HepG2 (cell line): ENCODE measurements at regions not wholly inside any gene's neighbourhood (a gene's known extent, or its start where the extent isn't known, plus 50 kb on each side); places are given as distances from the start of the nearest gene placed in this dataset.

Experiments
- ATAC-seq: fragments of 200-7000 bp; cut with Tn5 transposase; 3 replicates; pipeline ENCODE4 v1.9.1; 2020; ENCODE audit warnings: mild to moderate bottlenecking, moderate library complexity
- BruUV-seq: library from RNA; stranded (reverse); fragments of 400-500 nt; replicated peaks from 2 replicates; lab custom pipeline; 2021; lab: Mats Ljungman, UMichigan
- CTCF ChIA-PET: fragments of 300-600 bp; formaldehyde crosslinking; extraction: SDS; loops from one replicate; lab custom pipeline; 2021; ENCODE audit warnings: low total read pairs, inconsistent platforms, low intra/inter-chr PET ratio; lab: Yijun Ruan, JAX
- POLR2A ChIA-PET: fragments of 350-600 bp; sonication (Branson Sonifier 250); formaldehyde crosslinking; loops from one replicate; lab custom pipeline; 2020; ENCODE audit warnings: antibody characterized with exemption, inconsistent platforms; lab: Yijun Ruan, JAX
- DNase-seq: peaks from one replicate; pipeline ENCODE4 v3.0.0-alpha.2; 2015; ENCODE audit warnings: low spot score
- FAIRE-seq: peaks from 3 replicates; lab custom pipeline; 2011; peaks lifted over from hg19 to GRCh38; lab: Jason Lieb, UNC
- H2AFZ ChIP-seq: one replicate; pipeline ENCODE4 v1.6.1; 2011; ENCODE audit warnings: low read length, inconsistent platforms
- H3K27ac ChIP-seq: fragments of 300-600 bp; 3 replicates; pipeline ENCODE4 v1.8.0; 2011; ENCODE audit warnings: mixed run types, mild to moderate bottlenecking, mixed read lengths, low read length, inconsistent platforms; ENCODE audit not compliant: insufficient read depth; ENCODE audit errors: extremely low read length
- H3K27me3 ChIP-seq, 2 experiments: fragments of 200-600 bp in 1 of 2; 2 replicates in 1 of 2; 3 replicates in 1 of 2; pipeline versions ENCODE4 v1.6.0 to v1.8.0; 2011; ENCODE audit warnings: low read length in 2 of 2, mild to moderate bottlenecking in 2 of 2, moderate library complexity in 2 of 2, inconsistent platforms in 1 of 2; ENCODE audit not compliant: insufficient read depth in 2 of 2, control insufficient read depth in 1 of 2
- H3K36me3 ChIP-seq, 2 experiments: fragments of 200-600 bp in 1 of 2; replicated peaks in 1 of 2; 2 replicates in 1 of 2; 3 replicates in 1 of 2; pipeline versions ENCODE4 v1.5.1 to v1.8.0; 2011; ENCODE audit warnings: low read length in 2 of 2, inconsistent platforms in 1 of 2; ENCODE audit not compliant: insufficient read depth in 2 of 2, control insufficient read depth in 1 of 2
- H3K4me1 ChIP-seq: 2 replicates; pipeline ENCODE4 v1.5.1; 2012; ENCODE audit warnings: low read length, inconsistent platforms; ENCODE audit not compliant: insufficient read depth
- H3K4me2 ChIP-seq: 2 replicates; pipeline ENCODE4 v1.6.0; 2011; ENCODE audit warnings: low read depth, low read length, inconsistent platforms
- H3K4me3 ChIP-seq, 3 experiments: fragments of 200-600 bp in 1 of 3; sonication (generic), shearing (Covaris generic) in 1 of 3; replicated peaks in 1 of 3; 2 replicates each; pipeline ENCODE4 v1.5.1; 2011 to 2016; ENCODE audit warnings: low read length in 3 of 3, inconsistent platforms in 2 of 3, low read depth in 2 of 3, mild to moderate bottlenecking in 2 of 3, control low read depth in 1 of 3, mixed read lengths in 1 of 3; ENCODE audit not compliant: insufficient read depth in 1 of 3
- H3K79me2 ChIP-seq: one replicate; pipeline ENCODE4 v1.6.1; 2011; ENCODE audit warnings: low read length, inconsistent platforms; ENCODE audit not compliant: insufficient read depth
- H3K9ac ChIP-seq: 2 replicates; pipeline ENCODE4 v1.6.0; 2011; ENCODE audit warnings: mild to moderate bottlenecking, low read depth, low read length, inconsistent platforms; ENCODE audit not compliant: insufficient read depth
- H3K9me3 ChIP-seq: 2 replicates; pipeline ENCODE4 v1.5.1; 2012; ENCODE audit warnings: mild to moderate bottlenecking, low read length
- H4K20me1 ChIP-seq: 2 replicates; pipeline ENCODE4 v1.6.0; 2011; ENCODE audit warnings: inconsistent platforms, mild to moderate bottlenecking, low read length, moderate library complexity; ENCODE audit not compliant: insufficient read depth
- AGO1 ChIP-seq: fragments of 200-400 bp; formaldehyde crosslinking; IDR thresholded peaks from 2 replicates; pipeline ENCODE4 v1.6.1; 2017; ENCODE audit warnings: mild to moderate bottlenecking, low read depth, low read length, moderate library complexity; ENCODE audit not compliant: poor library complexity, severe bottlenecking
- AGO2 ChIP-seq: fragments of 200-400 bp; formaldehyde crosslinking; optimal IDR thresholded peaks from 2 replicates; pipeline ENCODE3; 2017; ENCODE audit warnings: mild to moderate bottlenecking, low read depth, low read length, moderate library complexity
- AKAP8 ChIP-seq: sonication (generic); formaldehyde crosslinking; IDR thresholded peaks from 2 replicates; pipeline ENCODE4 v1.5.1; 2020; ENCODE audit warnings: mild to moderate bottlenecking, missing genetic modification reagents
- CSRNP2 ChIP-seq: sonication (generic); formaldehyde crosslinking; conservative IDR thresholded peaks from 2 replicates; pipeline ENCODE4 v1.8.0; 2022; ENCODE audit warnings: low read depth, missing genetic modification reagents
- FOXK1 ChIP-seq: sonication (generic); formaldehyde crosslinking; IDR thresholded peaks from 2 replicates; pipeline ENCODE4 v1.4.0; 2020; ENCODE audit warnings: low read depth, missing genetic modification reagents, borderline replicate concordance
- NR2F6 ChIP-seq, 2 experiments: IDR thresholded peaks; 2 replicates each; pipeline ENCODE4 v1.6.1; 2016; ENCODE audit warnings: antibody characterized with exemption in 1 of 2, mild to moderate bottlenecking in 1 of 2
- SRSF9 ChIP-seq: fragments of 200-400 bp; formaldehyde crosslinking; IDR thresholded peaks from 2 replicates; pipeline ENCODE4 v1.6.1; 2018; ENCODE audit warnings: borderline replicate concordance, mild to moderate bottlenecking, low read depth, low read length; ENCODE audit not compliant: insufficient read depth, poor library complexity, severe bottlenecking
- STAG1 ChIP-seq: sonication (generic); formaldehyde crosslinking; IDR thresholded peaks from 2 replicates; pipeline ENCODE4 v1.4.0; 2020; ENCODE audit warnings: missing genetic modification reagents
- ZBTB3 ChIP-seq: sonication (generic); formaldehyde crosslinking; IDR thresholded peaks from 2 replicates; pipeline ENCODE4 v1.4.0; 2020; ENCODE audit warnings: low read depth, mild to moderate bottlenecking, moderate library complexity, missing genetic modification reagents, borderline replicate concordance
- ZNF234 ChIP-seq: sonication (generic); formaldehyde crosslinking; conservative IDR thresholded peaks from 2 replicates; pipeline ENCODE4 v1.5.1; 2020; ENCODE audit warnings: mild to moderate bottlenecking, missing genetic modification reagents
- ZNF556 ChIP-seq: sonication (generic); formaldehyde crosslinking; IDR thresholded peaks from 2 replicates; pipeline ENCODE4 v1.4.0; 2020; ENCODE audit warnings: mild to moderate bottlenecking, missing genetic modification reagents, borderline replicate concordance
- ZSCAN9 ChIP-seq: IDR thresholded peaks from 2 replicates; pipeline ENCODE4 v1.6.1; 2016; ENCODE audit warnings: borderline replicate concordance
- WGBS: methylation state at CpG from one replicate; pipeline ENCODE4 v1.1.6; 2017; ENCODE audit warnings: low lambda C conversion rate; 5-methylcytosine and 5-hydroxymethylcytosine counted together
- in situ Hi-C: cut with HindIII; loops from 2 replicates; pipeline ENCODE4 v1.10.0; 2017; ENCODE audit warnings: low pct_unique_long_range_greater_than_20kb; ENCODE audit not compliant: extremely low pct_ligation_motif_present
- intact Hi-C: fragments of 100-400 bp; cut with micrococcal nuclease; formaldehyde crosslinking; loops from one replicate; pipeline ENCODE4 v1.10.0; 2022; ENCODE audit not compliant: unreplicated experiment
- TF ChIP-seq, protein P1 (sequence below): sonication (generic); formaldehyde crosslinking; IDR thresholded peaks from 2 replicates; pipeline ENCODE4 v1.5.0; 2020; ENCODE audit warnings: missing genetic modification reagents, mild to moderate bottlenecking, borderline replicate concordance
- TF ChIP-seq, protein P2 (sequence below): sonication (generic); formaldehyde crosslinking; IDR thresholded peaks from 2 replicates; pipeline ENCODE4 v1.8.1; 2023; ENCODE audit warnings: mild to moderate bottlenecking, missing genetic modification reagents

DNA sequence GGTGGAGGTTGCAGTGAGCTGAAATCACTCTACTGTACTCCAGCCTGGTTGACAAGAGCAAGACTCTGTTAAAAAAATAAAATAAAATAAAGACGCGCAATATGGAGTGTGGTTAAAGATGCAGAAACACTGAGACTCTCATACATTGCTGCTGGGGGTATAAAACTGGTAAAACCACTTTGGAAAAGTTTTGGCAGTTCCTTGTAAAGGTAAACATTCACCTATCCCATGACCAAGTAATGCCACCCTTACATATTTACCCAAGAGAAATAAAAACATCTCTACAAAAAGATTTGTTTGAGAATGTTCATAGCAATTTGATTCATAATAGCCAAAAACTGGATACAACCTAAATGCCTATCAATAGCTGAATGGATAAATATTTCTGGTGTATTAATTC lies 398.5 kb downstream of the PDCD6IP start:
- H3K36me3 ChIP-seq, result no peaks in the 10 kb centered on the region
- CTCF ChIA-PET, result no interaction called here
- no peak overlapping the region for H3K9ac ChIP-seq
- DNase-seq (no peak), ATAC-seq (no peak), FAIRE-seq (no peak)
- no peak overlapping the region for H3K4me3 ChIP-seq
- no peak overlapping the region for H2AFZ ChIP-seq
- in situ Hi-C loops, result no loop called here
- H3K9me3 ChIP-seq, result no peaks in the 10 kb centered on the region
- no peak overlapping the region for H3K4me2 ChIP-seq
- no peak for TF ChIP-seq FOXK1 (CRISPR knock-in tag)
- TF ChIP-seq AGO2, result no peak
- no peak for TF ChIP-seq ZNF556
- no peak for TF ChIP-seq ZNF234
- TF ChIP-seq, protein P1, sequence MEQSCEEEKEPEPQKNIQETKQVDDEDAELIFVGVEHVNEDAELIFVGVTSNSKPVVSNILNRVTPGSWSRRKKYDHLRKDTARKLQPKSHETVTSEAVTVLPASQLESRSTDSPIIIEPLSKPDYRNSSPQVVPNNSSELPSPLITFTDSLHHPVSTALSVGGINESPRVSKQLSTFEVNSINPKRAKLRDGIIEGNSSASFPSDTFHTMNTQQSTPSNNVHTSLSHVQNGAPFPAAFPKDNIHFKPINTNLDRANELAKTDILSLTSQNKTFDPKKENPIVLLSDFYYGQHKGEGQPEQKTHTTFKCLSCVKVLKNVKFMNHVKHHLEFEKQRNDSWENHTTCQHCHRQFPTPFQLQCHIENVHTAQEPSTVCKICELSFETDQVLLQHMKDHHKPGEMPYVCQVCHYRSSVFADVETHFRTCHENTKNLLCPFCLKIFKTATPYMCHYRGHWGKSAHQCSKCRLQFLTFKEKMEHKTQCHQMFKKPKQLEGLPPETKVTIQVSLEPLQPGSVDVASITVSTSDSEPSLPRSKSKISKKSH (CRISPR knock-in tag), result no peak
- TF ChIP-seq NR2F6 (IDR thresholded peaks at IDR 0.05), result no peak
- no peak for TF ChIP-seq NR2F6 (CRISPR knock-in tag; IDR thresholded peaks at IDR 0.05)
- TF ChIP-seq AKAP8, result no peak
- no peak for TF ChIP-seq ZSCAN9 (CRISPR knock-in tag)
- TF ChIP-seq ZBTB3, result no peak
- TF ChIP-seq, all 625 proteins: peak for 0
- no peak overlapping the region for H3K27ac ChIP-seq
- POLR2A ChIA-PET, result no interaction called here
- H4K20me1 ChIP-seq, result no peaks in the 10 kb centered on the region
- intact Hi-C loops, result no loop called here
- no peaks in the 10 kb centered on the region for H3K79me2 ChIP-seq
- WGBS, result 7% methylated on average over 2 of the region's 2 CpGs
- no peaks in the 10 kb centered on the region for H3K27me3 ChIP-seq
- BruUV-seq, result no TSS peak
- H3K4me1 ChIP-seq, result no peaks in the 10 kb centered on the region

GRCh38 chr3:34198309-34198708 lies 399.9 kb downstream of the PDCD6IP start:
- Histone ChIP-seq H3K27ac (no peak overlapping the region), H3K36me3 (no peaks in the 10 kb centered on the region), H3K4me1 (no peaks in the 10 kb centered on the region), H3K4me3 (no peak overlapping the region), H2AFZ (no peak overlapping the region), H3K4me2 (no peak overlapping the region), H3K9me3 (no peaks in the 10 kb centered on the region), H3K27me3 (no peaks in the 10 kb centered on the region), H3K9ac (no peak overlapping the region), H4K20me1 (no peaks in the 10 kb centered on the region), H3K79me2 (no peaks in the 10 kb centered on the region)
- ChIA-PET CTCF (no interaction called here), POLR2A (no interaction called here)
- intact Hi-C loops, result no loop called here
- FAIRE-seq (no peak), ATAC-seq (no peak), DNase-seq (no peak)
- 0% methylated on average over 1 of the region's 1 CpG for WGBS
- BruUV-seq, result no TSS peak
- in situ Hi-C loops, result no loop called here
- TF ChIP-seq AGO1 (no peak), STAG1 (CRISPR knock-in tag) (no peak), CSRNP2 (CRISPR knock-in tag) (no peak), SRSF9 (no peak)
- TF ChIP-seq, protein P2, sequence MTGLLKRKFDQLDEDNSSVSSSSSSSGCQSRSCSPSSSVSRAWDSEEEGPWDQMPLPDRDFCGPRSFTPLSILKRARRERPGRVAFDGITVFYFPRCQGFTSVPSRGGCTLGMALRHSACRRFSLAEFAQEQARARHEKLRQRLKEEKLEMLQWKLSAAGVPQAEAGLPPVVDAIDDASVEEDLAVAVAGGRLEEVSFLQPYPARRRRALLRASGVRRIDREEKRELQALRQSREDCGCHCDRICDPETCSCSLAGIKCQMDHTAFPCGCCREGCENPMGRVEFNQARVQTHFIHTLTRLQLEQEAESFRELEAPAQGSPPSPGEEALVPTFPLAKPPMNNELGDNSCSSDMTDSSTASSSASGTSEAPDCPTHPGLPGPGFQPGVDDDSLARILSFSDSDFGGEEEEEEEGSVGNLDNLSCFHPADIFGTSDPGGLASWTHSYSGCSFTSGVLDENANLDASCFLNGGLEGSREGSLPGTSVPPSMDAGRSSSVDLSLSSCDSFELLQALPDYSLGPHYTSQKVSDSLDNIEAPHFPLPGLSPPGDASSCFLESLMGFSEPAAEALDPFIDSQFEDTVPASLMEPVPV, result no peak
